ENCODE measurements at regions not wholly inside any gene's neighbourhood (a gene's known extent, or its start where the extent isn't known, plus 50 kb on each side); places are given as distances from the start of the nearest gene placed in this dataset.

DNA sequence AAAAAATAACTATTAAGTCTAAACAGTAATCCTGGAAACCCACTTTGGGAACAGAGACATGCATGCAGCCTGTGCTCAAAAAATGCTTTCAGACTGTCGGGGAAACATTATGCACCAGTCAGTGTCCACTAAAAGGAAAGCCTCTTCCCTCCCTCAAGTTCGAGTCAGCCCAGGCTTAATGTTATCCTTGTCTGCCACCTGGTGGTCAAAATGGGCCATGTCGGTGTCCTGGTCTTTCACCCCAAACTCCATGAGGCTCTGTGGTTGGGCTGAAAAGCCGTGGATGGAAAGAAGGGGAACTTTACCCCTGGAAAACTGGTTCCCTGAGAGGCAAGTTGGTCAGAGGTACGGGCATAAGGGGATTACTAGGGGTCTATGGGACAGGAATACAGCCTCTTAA, 88.4 kb upstream of the ZNF492 start:
- no peak overlapping the region for H3K4me3 ChIP-seq (ENCODE audit: control insufficient read depth, low read depth, low read length)
- TF ChIP-seq, protein P1, sequence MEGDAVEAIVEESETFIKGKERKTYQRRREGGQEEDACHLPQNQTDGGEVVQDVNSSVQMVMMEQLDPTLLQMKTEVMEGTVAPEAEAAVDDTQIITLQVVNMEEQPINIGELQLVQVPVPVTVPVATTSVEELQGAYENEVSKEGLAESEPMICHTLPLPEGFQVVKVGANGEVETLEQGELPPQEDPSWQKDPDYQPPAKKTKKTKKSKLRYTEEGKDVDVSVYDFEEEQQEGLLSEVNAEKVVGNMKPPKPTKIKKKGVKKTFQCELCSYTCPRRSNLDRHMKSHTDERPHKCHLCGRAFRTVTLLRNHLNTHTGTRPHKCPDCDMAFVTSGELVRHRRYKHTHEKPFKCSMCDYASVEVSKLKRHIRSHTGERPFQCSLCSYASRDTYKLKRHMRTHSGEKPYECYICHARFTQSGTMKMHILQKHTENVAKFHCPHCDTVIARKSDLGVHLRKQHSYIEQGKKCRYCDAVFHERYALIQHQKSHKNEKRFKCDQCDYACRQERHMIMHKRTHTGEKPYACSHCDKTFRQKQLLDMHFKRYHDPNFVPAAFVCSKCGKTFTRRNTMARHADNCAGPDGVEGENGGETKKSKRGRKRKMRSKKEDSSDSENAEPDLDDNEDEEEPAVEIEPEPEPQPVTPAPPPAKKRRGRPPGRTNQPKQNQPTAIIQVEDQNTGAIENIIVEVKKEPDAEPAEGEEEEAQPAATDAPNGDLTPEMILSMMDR (IDR thresholded peaks at IDR 0.05; ENCODE audit: control insufficient read depth, insufficient read depth, low read depth, low read length, missing control alignments), result peak; percentile 33
- DNase-seq (ENCODE audit: low read depth), result no peak

GRCh38 chr19:22533761-22534160, 100.4 kb upstream of the ZNF492 start:
- TF ChIP-seq, protein P1 (IDR thresholded peaks at IDR 0.05; ENCODE audit: control insufficient read depth, insufficient read depth, low read depth, low read length, missing control alignments), result no peak
- no peak for DNase-seq (ENCODE audit: low read depth)
- H3K4me3 ChIP-seq (ENCODE audit: control insufficient read depth, low read depth, low read length), result no peak overlapping the region

DNA sequence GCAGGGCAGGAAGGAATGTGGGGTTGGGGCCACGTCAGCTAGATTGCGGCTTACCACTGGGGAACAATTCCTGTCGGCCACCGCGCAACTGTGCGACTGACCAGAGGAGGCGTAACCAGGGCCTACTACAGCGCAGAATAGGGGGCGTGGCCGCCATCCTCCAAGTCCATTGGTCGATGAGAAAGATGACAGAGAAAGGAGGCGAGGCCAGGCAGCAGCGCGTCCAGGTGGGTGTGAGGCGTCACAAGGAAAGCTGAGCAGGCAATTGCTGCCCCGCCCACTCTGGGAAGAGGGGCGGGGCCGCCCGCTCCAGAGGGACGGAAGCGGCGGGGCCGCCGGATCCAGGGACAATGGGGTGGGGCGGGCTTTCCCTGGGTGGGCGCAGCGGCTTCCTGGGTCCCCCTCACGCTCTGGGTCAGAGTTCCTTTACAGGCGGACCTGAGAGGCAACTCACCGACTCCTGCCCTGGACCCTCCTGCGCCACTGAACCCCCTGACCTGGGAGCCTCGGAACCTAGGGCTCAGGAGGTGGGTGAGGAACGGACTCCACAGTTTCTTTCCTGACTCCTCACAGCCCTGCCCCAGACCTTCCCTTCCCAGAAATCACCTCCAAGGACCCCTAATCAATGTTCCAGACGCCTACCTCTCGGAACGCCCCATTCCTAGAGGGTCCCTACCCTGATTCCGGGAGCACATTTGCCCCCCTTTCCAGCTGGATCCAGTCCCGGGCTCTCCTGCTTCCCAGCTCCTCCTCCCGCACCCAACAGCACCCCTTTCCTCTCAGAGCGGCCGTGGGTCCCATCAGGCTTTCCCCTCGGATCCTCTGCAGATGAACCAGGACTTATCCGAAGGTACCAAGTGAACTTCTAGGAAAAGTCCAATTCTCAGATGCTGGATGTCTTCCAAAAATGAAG, 101.5 kb upstream of the ZNF492 start:
- H3K4me3 ChIP-seq (ENCODE audit: control insufficient read depth, low read depth, low read length), result no peak overlapping the region
- TF ChIP-seq, protein P1 (IDR thresholded peaks at IDR 0.05; ENCODE audit: control insufficient read depth, insufficient read depth, low read depth, low read length, missing control alignments), result no peak
- DNase-seq (ENCODE audit: low read depth), result no peak

- no peak for DNase-seq (ENCODE audit: low read depth)
- no peak overlapping the region for H3K4me3 ChIP-seq (ENCODE audit: control insufficient read depth, low read depth, low read length)
- TF ChIP-seq, protein P1 (IDR thresholded peaks at IDR 0.05; ENCODE audit: control insufficient read depth, insufficient read depth, low read depth, low read length, missing control alignments), result no peak
Measured at GRCh38 chr19:22530042-22530441, 104.1 kb upstream of the ZNF492 start.

DNA sequence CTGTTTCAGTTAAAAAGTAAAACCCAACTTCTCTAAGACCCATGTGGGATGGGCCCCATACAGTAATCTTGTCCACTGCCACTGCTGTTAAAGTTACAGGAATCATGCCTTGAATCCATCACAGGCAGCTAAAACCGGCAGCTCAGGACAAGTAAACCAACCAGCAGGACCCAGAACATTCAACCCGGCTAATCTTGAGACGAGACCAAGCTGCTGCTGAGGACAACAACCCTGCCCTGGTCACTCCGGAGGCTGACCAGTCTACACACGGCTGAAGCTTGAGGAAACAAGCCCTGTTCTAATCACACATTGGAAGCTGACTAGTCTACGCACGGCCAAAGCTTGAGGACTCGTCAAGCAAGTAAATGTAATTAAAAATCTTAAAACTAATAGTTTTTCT, 105.2 kb upstream of the ZNF492 start:
- TF ChIP-seq, protein P1 (IDR thresholded peaks at IDR 0.05; ENCODE audit: control insufficient read depth, insufficient read depth, low read depth, low read length, missing control alignments), result no peak
- no peak for DNase-seq (ENCODE audit: low read depth)
- H3K4me3 ChIP-seq (ENCODE audit: control insufficient read depth, low read depth, low read length), result no peak overlapping the region

- H3K4me3 ChIP-seq (ENCODE audit: control insufficient read depth, low read depth, low read length), result no peak overlapping the region
- no peak for DNase-seq (ENCODE audit: low read depth)
- TF ChIP-seq, protein P1 (IDR thresholded peaks at IDR 0.05; ENCODE audit: control insufficient read depth, insufficient read depth, low read depth, low read length, missing control alignments), result no peak
Measured at GRCh38 chr19:22527554-22527953, 105.4 kb upstream of the ZNF98 start.

Measured in AG09309 (cell line).